H9 (cell line): ENCODE measurements at regions not wholly inside any gene's neighbourhood (a gene's known extent, or its start where the extent isn't known, plus 50 kb on each side); places are given as distances from the start of the nearest gene placed in this dataset.

Experiments
- DNase-seq: peaks from one replicate; pipeline ENCODE4 v3.0.0-alpha.2; 2017
- H2AFZ ChIP-seq: one replicate; pipeline ENCODE4 v1.6.1; 2013; ENCODE audit warnings: mild to moderate bottlenecking, low read length, control low read depth, moderate library complexity
- H2AK5ac ChIP-seq: 2 replicates; pipeline ENCODE4 v1.6.1; 2013; ENCODE audit warnings: low read length, control low read depth, mixed read lengths; ENCODE audit not compliant: insufficient read length
- H2BK120ac ChIP-seq: one replicate; pipeline ENCODE4 v1.6.1; 2013; ENCODE audit warnings: low read depth, mild to moderate bottlenecking, low read length, control low read depth, inconsistent platforms; ENCODE audit not compliant: poor library complexity, severe bottlenecking
- H2BK12ac ChIP-seq: 2 replicates; pipeline ENCODE4 v1.6.1; 2013; ENCODE audit warnings: low read length, control low read depth, mixed read lengths, low read depth; ENCODE audit not compliant: insufficient read length
- H2BK15ac ChIP-seq: 2 replicates; pipeline ENCODE4 v1.6.1; 2013; ENCODE audit warnings: low read depth, low read length, control low read depth
- H2BK20ac ChIP-seq: one replicate; pipeline ENCODE4 v1.6.1; 2013; ENCODE audit warnings: low read depth, mild to moderate bottlenecking, low read length, control low read depth, inconsistent platforms; ENCODE audit not compliant: poor library complexity, severe bottlenecking
- H2BK5ac ChIP-seq: 2 replicates; pipeline ENCODE4 v1.6.1; 2013; ENCODE audit warnings: low read length, control low read depth, mixed read lengths; ENCODE audit not compliant: insufficient read length
- H3K14ac ChIP-seq: 2 replicates; pipeline ENCODE4 v1.6.1; 2013; ENCODE audit warnings: low read length, control low read depth; ENCODE audit not compliant: insufficient read depth
- H3K18ac ChIP-seq: 2 replicates; pipeline ENCODE4 v1.6.1; 2013; ENCODE audit warnings: low read depth, mild to moderate bottlenecking, mixed read lengths, low read length, control low read depth; ENCODE audit not compliant: insufficient read length
- H3K23ac ChIP-seq: 2 replicates; pipeline ENCODE4 v1.6.1; 2013; ENCODE audit warnings: low read length, control low read depth, mixed read lengths, low read depth; ENCODE audit not compliant: insufficient read length
- H3K23me2 ChIP-seq: 2 replicates; pipeline ENCODE4 v1.6.1; 2013; ENCODE audit warnings: low read depth, mild to moderate bottlenecking, mixed read lengths, low read length, control low read depth; ENCODE audit not compliant: insufficient read length, poor library complexity, severe bottlenecking
- H3K27ac ChIP-seq: 2 replicates; pipeline ENCODE4 v1.5.1; 2013; ENCODE audit warnings: low read length, control low read depth, mixed read lengths, low read depth; ENCODE audit not compliant: insufficient read length
- H3K27me3 ChIP-seq: 2 replicates; pipeline ENCODE4 v1.6.1; 2013; ENCODE audit warnings: low read length, control low read depth, inconsistent platforms; ENCODE audit not compliant: insufficient read depth
- H3K4ac ChIP-seq: 2 replicates; pipeline ENCODE4 v1.6.1; 2013; ENCODE audit warnings: low read depth, mild to moderate bottlenecking, control low read depth, inconsistent platforms, low read length, moderate library complexity
- H3K4me1 ChIP-seq: 2 replicates; pipeline ENCODE4 v1.6.1; 2013; ENCODE audit warnings: low read length, control low read depth, inconsistent platforms; ENCODE audit not compliant: insufficient read depth
- H3K4me2 ChIP-seq: 2 replicates; pipeline ENCODE4 v1.6.1; 2013; ENCODE audit warnings: low read length, control low read depth, mixed read lengths; ENCODE audit not compliant: insufficient read length, insufficient read depth
- H3K56ac ChIP-seq: 2 replicates; pipeline ENCODE4 v1.6.1; 2013; ENCODE audit warnings: low read depth, mild to moderate bottlenecking, mixed read lengths, low read length, control low read depth; ENCODE audit not compliant: insufficient read length
- H3K79me1 ChIP-seq: 2 replicates; pipeline ENCODE4 v1.6.1; 2013; ENCODE audit warnings: low read depth, mild to moderate bottlenecking, moderate library complexity, low read length, control low read depth, inconsistent platforms; ENCODE audit not compliant: insufficient read depth, poor library complexity, severe bottlenecking
- H3K79me2 ChIP-seq: 2 replicates; pipeline ENCODE4 v1.6.1; 2013; ENCODE audit warnings: low read length, control low read depth, inconsistent platforms; ENCODE audit not compliant: insufficient read depth
- H3K9ac ChIP-seq: 2 replicates; pipeline ENCODE4 v1.6.1; 2013; ENCODE audit warnings: low read length, control low read depth, mixed read lengths; ENCODE audit not compliant: insufficient read length; ENCODE audit errors: extremely low read depth
- H3K9me3 ChIP-seq: one replicate; pipeline ENCODE4 v1.6.1; 2013; ENCODE audit warnings: low read depth, low read length, inconsistent platforms; ENCODE audit not compliant: control insufficient read depth
- H3T11ph ChIP-seq: one replicate; pipeline ENCODE4 v1.6.1; 2013; ENCODE audit warnings: mild to moderate bottlenecking, low read length, control low read depth, inconsistent platforms
- H4K20me1 ChIP-seq: one replicate; pipeline ENCODE4 v1.6.1; 2013; ENCODE audit not compliant: control insufficient read depth, insufficient read length, insufficient read depth
- H4K5ac ChIP-seq: 2 replicates; pipeline ENCODE4 v1.6.1; 2013; ENCODE audit warnings: low read depth, mild to moderate bottlenecking, mixed read lengths, low read length, control low read depth; ENCODE audit not compliant: insufficient read length
- H4K8ac ChIP-seq: replicated peaks from 2 replicates; pipeline ENCODE4 v1.6.1; 2013; ENCODE audit warnings: low read length, control low read depth, mixed read lengths, low read depth; ENCODE audit not compliant: insufficient read length
- H4K91ac ChIP-seq: 2 replicates; pipeline ENCODE4 v1.6.1; 2013; ENCODE audit warnings: low read depth, mild to moderate bottlenecking, moderate library complexity, mixed read lengths, low read length, control low read depth; ENCODE audit not compliant: insufficient read length
- H3K27ac Mint-ChIP-seq, 3 experiments: 2 replicates in 2 of 3; 3 replicates in 1 of 3; pipeline ENCODE4 v1.8.0; 2020 to 2021; ENCODE audit warnings: mixed read lengths in 3 of 3, mild to moderate bottlenecking in 1 of 3, moderate library complexity in 1 of 3
- H3K27me3 Mint-ChIP-seq: 2 replicates; pipeline ENCODE4 v1.8.0; 2021; ENCODE audit warnings: low read depth, mild to moderate bottlenecking, moderate library complexity, mixed read lengths
- H3K36me3 Mint-ChIP-seq, 3 experiments: 2 replicates in 2 of 3; 3 replicates in 1 of 3; pipeline ENCODE4 v1.8.0; 2020 to 2021; ENCODE audit warnings: low read depth in 3 of 3, mixed read lengths in 3 of 3; ENCODE audit not compliant: insufficient read depth in 1 of 3
- H3K4me1 Mint-ChIP-seq, 2 experiments: 2 replicates each; pipeline ENCODE4 v1.8.0; 2020; ENCODE audit warnings: mixed read lengths in 2 of 2
- H3K4me3 Mint-ChIP-seq, 2 experiments: 2 replicates in 1 of 2; 3 replicates in 1 of 2; pipeline ENCODE4 v1.8.0; 2020 to 2021; ENCODE audit warnings: mild to moderate bottlenecking in 2 of 2, mixed read lengths in 2 of 2, moderate library complexity in 1 of 2
- H3K9me3 Mint-ChIP-seq, 2 experiments: 2 replicates in 1 of 2; 3 replicates in 1 of 2; pipeline ENCODE4 v1.8.0; 2020; ENCODE audit warnings: mild to moderate bottlenecking in 2 of 2, mixed read lengths in 2 of 2, moderate library complexity in 1 of 2
- CTCF ChIP-seq: fragments of 200-600 bp; sonication (generic); conservative IDR thresholded peaks from 3 replicates; pipeline ENCODE4 v1.8.0; 2021; ENCODE audit warnings: antibody characterized with exemption, mild to moderate bottlenecking
- WGBS: extraction: QIAGEN DNeasy Blood & Tissue Kit; methylation state at CpG from one replicate; pipeline ENCODE4 v1.1.7; 2013; ENCODE audit warnings: missing lambda C conversion rate, low lambda C conversion rate, mixed read lengths; ENCODE audit not compliant: insufficient read length; ENCODE audit errors: extremely low coverage; 5-methylcytosine and 5-hydroxymethylcytosine counted together

- WGBS: 100% methylated on average over 1 of the region's 5 CpGs
- H3K27me3 Mint-ChIP-seq: no peaks in the 10 kb centered on the region
- no peaks in the 10 kb centered on the region for H3K4me1 ChIP-seq
Observed at GRCh38 chr14:65267856-65268255, 144.7 kb upstream of the FUT8 start.

More at GRCh38 chr14:65267856-65268255, 144.7 kb upstream of the FUT8 start:
- no peaks in the 10 kb centered on the region for H3K23me2 ChIP-seq
- Mint-ChIP-seq H3K4me3 (no peak overlapping the region), H3K4me1 (0 out of 4 replicates have a peak, but pooled peaks cover 0 to 3% of the 10 kb centered on the region in 2 experiments), H3K27ac (peak overlapping the region in 1 of 3 experiments; percentile 57; a peak in 2 of 7 replicates), H3K36me3 (no peaks in the 10 kb centered on the region), H3K9me3 (no peaks in the 10 kb centered on the region)
- no peak for TF ChIP-seq CTCF
- no peak overlapping the region for H2BK12ac ChIP-seq
- DNase-seq: no peak
- no peak overlapping the region for H2BK20ac ChIP-seq
- H3K9me3 ChIP-seq: no peaks in the 10 kb centered on the region
- H3K27ac ChIP-seq: no peak overlapping the region
- H4K20me1 ChIP-seq: no peaks in the 10 kb centered on the region
- no peak overlapping the region for H3K18ac ChIP-seq
- no peak overlapping the region for H3K56ac ChIP-seq
- no peak overlapping the region for H3K4me2 ChIP-seq
- H3K79me2 ChIP-seq: no peaks in the 10 kb centered on the region
- no peak overlapping the region for H3K4ac ChIP-seq
- H2AK5ac ChIP-seq: no peak overlapping the region
- no peak overlapping the region for H2BK5ac ChIP-seq
- no peak overlapping the region for H4K8ac ChIP-seq
- H3K9ac ChIP-seq: no peak overlapping the region
- no peak overlapping the region for H4K5ac ChIP-seq
- H2BK120ac ChIP-seq: no peak overlapping the region
- H2AFZ ChIP-seq: no peak overlapping the region
- H3K79me1 ChIP-seq: no peaks in the 10 kb centered on the region
- H2BK15ac ChIP-seq: no peak overlapping the region
- no peak overlapping the region for H3K14ac ChIP-seq
- H4K91ac ChIP-seq: no peak overlapping the region
- H3K27me3 ChIP-seq: no peaks in the 10 kb centered on the region
- no peak overlapping the region for H3K23ac ChIP-seq
- no peak overlapping the region for H3T11ph ChIP-seq
